K562 (cell line): ENCODE measurements at regions not wholly inside any gene's neighbourhood (a gene's known extent, or its start where the extent isn't known, plus 50 kb on each side); places are given as distances from the start of the nearest gene placed in this dataset.

Source experiments
- ATAC-seq: fragments of 200-7000 bp; cut with Tn5 transposase; 3 replicates; pipeline ENCODE4 v1.9.1; 2020; ENCODE audit warnings: moderate library complexity
- BruUV-seq: library from RNA; stranded (reverse); fragments of 400-500 nt; replicated peaks from 2 replicates; lab custom pipeline; 2021; lab: Mats Ljungman, UMichigan
- CTCF ChIA-PET: fragments of 300-600 bp; formaldehyde crosslinking; extraction: SDS; loops from one replicate; lab custom pipeline; 2021; ENCODE audit warnings: low intra/inter-chr PET ratio; lab: Yijun Ruan, JAX
- POLR2A ChIA-PET: fragments of 300-600, 350-650 bp; sonication (Branson Sonifier 250); formaldehyde crosslinking; extraction: SDS; loops from one replicate; lab custom pipeline; 2021; ENCODE audit warnings: antibody characterized with exemption, inconsistent platforms; lab: Yijun Ruan, JAX
- DNase-seq, 4 experiments: peaks; one replicate each; pipeline versions ENCODE4 v3.0.0 to v3.0.0-alpha.2; 2011 to 2018; ENCODE audit warnings: low spot score in 3 of 4, mixed read lengths in 3 of 4; ENCODE audit errors: extremely low read depth in 1 of 4
- FAIRE-seq: peaks from 2 replicates; lab custom pipeline; 2011; peaks lifted over from hg19 to GRCh38; lab: Jason Lieb, UNC
- H2AFZ ChIP-seq: 2 replicates; pipeline ENCODE4 v1.6.0; 2011; ENCODE audit warnings: low read depth, low read length, control low read depth, inconsistent platforms
- H3K27ac ChIP-seq: fragments of 200-600 bp; 3 replicates; pipeline ENCODE4 v1.8.0; 2011; ENCODE audit warnings: low read depth, mild to moderate bottlenecking, control low read depth, inconsistent platforms, low read length, moderate library complexity, mixed read lengths; ENCODE audit errors: extremely low read depth
- H3K27me3 ChIP-seq, 2 experiments: fragments of 300-600 bp in 1 of 2; 2 replicates in 1 of 2; 3 replicates in 1 of 2; pipeline versions ENCODE4 v1.6.0 to v1.8.0; 2011; ENCODE audit warnings: inconsistent platforms in 2 of 2, low read length in 2 of 2, mild to moderate bottlenecking in 1 of 2, mixed read lengths in 1 of 2, moderate library complexity in 1 of 2; ENCODE audit not compliant: control insufficient read depth in 2 of 2, insufficient read depth in 2 of 2
- H3K36me3 ChIP-seq: fragments of 300-600 bp; 3 replicates; pipeline ENCODE4 v1.8.0; 2011; ENCODE audit warnings: mild to moderate bottlenecking, low read length, inconsistent platforms; ENCODE audit not compliant: control insufficient read depth, insufficient read depth
- H3K4me1 ChIP-seq, 2 experiments: fragments of 200-600 bp in 1 of 2; replicated peaks in 1 of 2; 2 replicates in 1 of 2; 3 replicates in 1 of 2; pipeline versions ENCODE4 v1.5.1 to v1.8.0; 2011; ENCODE audit warnings: inconsistent platforms in 2 of 2, low read length in 2 of 2, mild to moderate bottlenecking in 1 of 2, mixed read lengths in 1 of 2, moderate library complexity in 1 of 2; ENCODE audit not compliant: control insufficient read depth in 2 of 2, insufficient read depth in 2 of 2
- H3K4me2 ChIP-seq: 2 replicates; pipeline ENCODE4 v1.6.1; 2011; ENCODE audit warnings: low read length, control low read depth, inconsistent platforms, mixed read lengths; ENCODE audit not compliant: insufficient read depth
- H3K4me3 ChIP-seq: fragments of 200-600 bp; sonication (generic), shearing (Covaris generic); 2 replicates; pipeline ENCODE4 v1.5.1; 2016; ENCODE audit warnings: control low read depth, inconsistent platforms
- H3K79me2 ChIP-seq: fragments of 200-600 bp; 3 replicates; pipeline ENCODE4 v1.8.0; 2011; ENCODE audit warnings: low read length, inconsistent platforms; ENCODE audit not compliant: control insufficient read depth, insufficient read depth
- H3K9ac ChIP-seq, 2 experiments: 2 replicates each; pipeline versions ENCODE4 v1.6.0 to v1.6.1; 2011; ENCODE audit warnings: low read depth in 2 of 2, low read length in 2 of 2, control low read depth in 1 of 2, inconsistent platforms in 1 of 2, mild to moderate bottlenecking in 1 of 2, mixed read lengths in 1 of 2; ENCODE audit not compliant: insufficient read depth in 1 of 2
- H3K9me1 ChIP-seq: one replicate; pipeline ENCODE4 v1.6.0; 2011; ENCODE audit warnings: inconsistent platforms, mild to moderate bottlenecking, low read length, moderate library complexity; ENCODE audit not compliant: control insufficient read depth, insufficient read depth
- H3K9me3 ChIP-seq: replicated peaks from 2 replicates; pipeline ENCODE4 v1.5.1; 2011; ENCODE audit warnings: low read depth, low read length, inconsistent platforms; ENCODE audit not compliant: control insufficient read depth, insufficient read depth
- H4K20me1 ChIP-seq: replicated peaks from 2 replicates; pipeline ENCODE4 v1.6.1; 2011; ENCODE audit warnings: low read length, inconsistent platforms, mixed read lengths; ENCODE audit not compliant: control insufficient read depth, insufficient read depth
- ARID3A ChIP-seq: IDR thresholded peaks from 2 replicates; pipeline ENCODE4 v1.6.1; 2012; ENCODE audit warnings: low read depth, low read length, improper control_type of control experiment, borderline replicate concordance
- CREBBP ChIP-seq: IDR thresholded peaks from one replicate; pipeline ENCODE4 v1.6.1; 2012; ENCODE audit warnings: low read depth, mild to moderate bottlenecking, control low read depth, inconsistent platforms, low read length
- DIDO1 ChIP-seq: fragments of 450-650 bp; IDR thresholded peaks from 2 replicates; pipeline ENCODE4 v1.6.1; 2016; ENCODE audit warnings: low read depth, missing biosample characterization, missing genetic modification characterization
- E2F1 ChIP-seq: sonication (generic); formaldehyde crosslinking; IDR thresholded peaks from 2 replicates; pipeline ENCODE4 v1.8.1; 2023; ENCODE audit warnings: mild to moderate bottlenecking, missing genetic modification reagents, moderate library complexity
- ESRRA ChIP-seq: fragments of 450-650 bp; IDR thresholded peaks from 2 replicates; pipeline ENCODE4 v1.6.1; 2014; ENCODE audit warnings: low read depth, mild to moderate bottlenecking, moderate library complexity, borderline replicate concordance
- HMG20B ChIP-seq: fragments of 250-450 bp; sonication (Bioruptor Pico); IDR thresholded peaks from 2 replicates; pipeline ENCODE4 v1.5.0; 2021; ENCODE audit warnings: mild to moderate bottlenecking
- KHSRP ChIP-seq: fragments of 450-650 bp; IDR thresholded peaks from 2 replicates; pipeline ENCODE4 v1.6.1; 2017
- LARP7 ChIP-seq: fragments of 450-650 bp; IDR thresholded peaks from 2 replicates; pipeline ENCODE4 v1.6.1; 2016
- MCM2 ChIP-seq: fragments of 450-650 bp; IDR thresholded peaks from 2 replicates; pipeline ENCODE4 v1.6.1; 2017; ENCODE audit warnings: low read depth, mild to moderate bottlenecking
- OTX1 ChIP-seq: fragments of 450-650 bp; formaldehyde crosslinking; IDR thresholded peaks from 2 replicates; pipeline ENCODE4 v1.4.0; 2022; ENCODE audit warnings: mild to moderate bottlenecking
- TGIF2 ChIP-seq: sonication (generic); formaldehyde crosslinking; IDR thresholded peaks from 2 replicates; pipeline ENCODE4 v1.8.1; 2022; ENCODE audit warnings: mild to moderate bottlenecking, missing genetic modification reagents, moderate library complexity
- XRCC4 ChIP-seq: IDR thresholded peaks from one replicate; pipeline ENCODE4 v1.6.1; 2011; ENCODE audit not compliant: insufficient read depth, insufficient read length; ENCODE audit errors: extremely low read depth
- ZNF511 ChIP-seq: sonication (generic); formaldehyde crosslinking; IDR thresholded peaks from 2 replicates; pipeline ENCODE4 v1.8.0; 2022; ENCODE audit warnings: mild to moderate bottlenecking, missing genetic modification reagents
- ZNF589 ChIP-seq: fragments of 200-800 bp; sonication (Bioruptor generic); IDR thresholded peaks from 2 replicates; pipeline ENCODE4 v1.6.1; 2016; ENCODE audit warnings: low read depth, missing genetic modification characterization, missing compliant biosample characterization
- WGBS: fragments of 100-300 bp; shearing (Covaris generic); methylation state at CpG from one replicate; pipeline ENCODE4 v1.1.6; 2016; ENCODE audit warnings: low coverage, mixed read lengths; ENCODE audit not compliant: insufficient coverage; ENCODE audit errors: missing lambda C conversion rate; 5-methylcytosine and 5-hydroxymethylcytosine counted together
- in situ Hi-C: fragments of 300-500 bp; cut with MboI; formaldehyde crosslinking; loops from 4 replicates; pipeline ENCODE4 v1.15.0; 2018; ENCODE audit warnings: inconsistent platforms, mixed read lengths
- intact Hi-C: fragments of 100-400 bp; cut with micrococcal nuclease; formaldehyde crosslinking; loops from 2 replicates; pipeline ENCODE4 v1.14.2; 2022
- TF ChIP-seq, protein P1 (sequence below): sonication (generic); formaldehyde crosslinking; IDR thresholded peaks from 2 replicates; pipeline ENCODE4 v1.8.0; 2022; ENCODE audit warnings: mild to moderate bottlenecking, missing genetic modification reagents
- TF ChIP-seq, protein P2 (sequence below): IDR thresholded peaks from 2 replicates; pipeline ENCODE4 v1.6.1; 2016; ENCODE audit warnings: missing genetic modification characterization, missing compliant biosample characterization

GRCh38 chr4:164501074-164501473, 252.9 kb upstream of the SMIM31 start (continued):
- TF ChIP-seq HMG20B = no peak
- TF ChIP-seq, protein P1, sequence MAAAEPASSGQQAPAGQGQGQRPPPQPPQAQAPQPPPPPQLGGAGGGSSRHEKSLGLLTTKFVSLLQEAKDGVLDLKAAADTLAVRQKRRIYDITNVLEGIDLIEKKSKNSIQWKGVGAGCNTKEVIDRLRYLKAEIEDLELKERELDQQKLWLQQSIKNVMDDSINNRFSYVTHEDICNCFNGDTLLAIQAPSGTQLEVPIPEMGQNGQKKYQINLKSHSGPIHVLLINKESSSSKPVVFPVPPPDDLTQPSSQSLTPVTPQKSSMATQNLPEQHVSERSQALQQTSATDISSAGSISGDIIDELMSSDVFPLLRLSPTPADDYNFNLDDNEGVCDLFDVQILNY (CRISPR knock-in tag) = no peak
- no peak for TF ChIP-seq MCM2
- TF ChIP-seq E2F1 (CRISPR knock-in tag) = no peak

DNA sequence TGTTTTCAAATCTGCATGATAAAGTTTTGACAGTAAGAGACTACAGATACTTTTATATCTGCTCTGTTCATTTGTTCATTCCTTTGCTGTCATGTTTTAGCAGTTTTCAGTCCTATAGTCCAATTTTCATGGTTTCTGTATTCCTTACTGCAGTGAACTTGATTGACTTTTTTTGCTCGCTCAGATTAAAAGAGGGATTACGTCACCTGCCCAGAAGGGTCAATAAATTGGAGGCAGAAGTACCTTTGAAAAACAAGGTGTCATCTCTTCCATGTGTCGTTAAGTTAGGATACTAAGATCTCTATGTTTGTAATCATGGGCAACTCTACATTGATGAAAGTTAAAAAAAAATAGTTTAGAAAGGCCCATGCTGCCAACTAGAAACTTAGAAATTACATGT, 250.1 kb upstream of the SMIM31 start:
- DNase-seq (no peak), FAIRE-seq (no peak), ATAC-seq (no peak)
- Histone ChIP-seq H3K4me1 (no peaks in the 10 kb centered on the region), H3K9me3 (no peaks in the 10 kb centered on the region; the same call in 1 of the 2 replicates), H3K4me2 (no peak overlapping the region), H2AFZ (no peak overlapping the region), H3K27ac (no peak overlapping the region), H3K36me3 (no peaks in the 10 kb centered on the region), H3K4me3 (no peak overlapping the region), H3K9ac (no peak overlapping the region), H3K79me2 (no peaks in the 10 kb centered on the region), H4K20me1 (no peaks in the 10 kb centered on the region), H3K9me1 (no peaks in the 10 kb centered on the region), H3K27me3 (no peaks in the 10 kb centered on the region)
- in situ Hi-C loops = no loop called here
- intact Hi-C loops = no loop called here
- TF ChIP-seq, protein P2, sequence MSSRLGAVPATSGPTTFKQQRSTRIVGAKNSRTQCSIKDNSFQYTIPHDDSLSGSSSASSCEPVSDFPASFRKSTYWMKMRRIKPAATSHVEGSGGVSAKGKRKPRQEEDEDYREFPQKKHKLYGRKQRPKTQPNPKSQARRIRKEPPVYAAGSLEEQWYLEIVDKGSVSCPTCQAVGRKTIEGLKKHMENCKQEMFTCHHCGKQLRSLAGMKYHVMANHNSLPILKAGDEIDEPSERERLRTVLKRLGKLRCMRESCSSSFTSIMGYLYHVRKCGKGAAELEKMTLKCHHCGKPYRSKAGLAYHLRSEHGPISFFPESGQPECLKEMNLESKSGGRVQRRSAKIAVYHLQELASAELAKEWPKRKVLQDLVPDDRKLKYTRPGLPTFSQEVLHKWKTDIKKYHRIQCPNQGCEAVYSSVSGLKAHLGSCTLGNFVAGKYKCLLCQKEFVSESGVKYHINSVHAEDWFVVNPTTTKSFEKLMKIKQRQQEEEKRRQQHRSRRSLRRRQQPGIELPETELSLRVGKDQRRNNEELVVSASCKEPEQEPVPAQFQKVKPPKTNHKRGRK = no peak
- no peak for TF ChIP-seq LARP7
- no peak for TF ChIP-seq ZNF589 (CRISPR knock-in tag)
- TF ChIP-seq KHSRP = no peak
- TF ChIP-seq ESRRA = no peak
- no peak for TF ChIP-seq ZNF511 (CRISPR knock-in tag)
- TF ChIP-seq DIDO1 = no peak
- TF ChIP-seq OTX1 (CRISPR knock-in tag) = no peak
- TF ChIP-seq XRCC4 = no peak
- no peak for TF ChIP-seq TGIF2
- TF ChIP-seq ARID3A = no peak
- TF ChIP-seq CREBBP = no peak
- 8% methylated on average over 3 of the region's 3 CpGs for WGBS
- no TSS peak for BruUV-seq
- CTCF ChIA-PET = no interaction called here
- POLR2A ChIA-PET = no interaction called here
